BE2C (cell line): ENCODE measurements at regions not wholly inside any gene's neighbourhood (a gene's known extent, or its start where the extent isn't known, plus 50 kb on each side); places are given as distances from the start of the nearest gene placed in this dataset.

Source experiments
- DNase-seq: peaks from one replicate; pipeline ENCODE4 v3.0.0-alpha.2; 2020
- H3K27me3 ChIP-seq: fragments of 250-450 bp; sonication (Bioruptor Pico); 2 replicates; pipeline ENCODE4 v1.5.1; 2020; ENCODE audit warnings: mild to moderate bottlenecking
- H3K36me3 ChIP-seq: fragments of 250-450 bp; sonication (Bioruptor Pico); 2 replicates; pipeline ENCODE4 v1.5.1; 2020; ENCODE audit warnings: mild to moderate bottlenecking
- H3K4me1 ChIP-seq: fragments of 250-450 bp; sonication (Bioruptor Pico); 2 replicates; pipeline ENCODE4 v1.5.1; 2020
- H3K4me3 ChIP-seq: 2 replicates; pipeline ENCODE4 v1.5.1; 2011; ENCODE audit warnings: low read depth, low read length
- H3K9me3 ChIP-seq: fragments of 250-450 bp; sonication (Bioruptor Pico); 2 replicates; pipeline ENCODE4 v1.5.1; 2020
- CTCF ChIP-seq: IDR thresholded peaks from 2 replicates; pipeline ENCODE4 v1.5.1; 2012; ENCODE audit warnings: mild to moderate bottlenecking, low read depth, low read length

GRCh38 chr20:48096212-48096875 lies 311.1 kb upstream of the SULF2 start:
- Histone ChIP-seq H3K27me3 (no peaks in the 10 kb centered on the region), H3K4me3 (no peak overlapping the region), H3K9me3 (no peaks in the 10 kb centered on the region), H3K36me3 (no peaks in the 10 kb centered on the region), H3K4me1 (no peaks in the 10 kb centered on the region)
- no peak for DNase-seq
- no peak for TF ChIP-seq CTCF

- TF ChIP-seq CTCF: no peak
- no peaks in the 10 kb centered on the region for H3K9me3 ChIP-seq
- no peak overlapping the region for H3K4me3 ChIP-seq
- H3K27me3 ChIP-seq: no peaks in the 10 kb centered on the region
- H3K4me1 ChIP-seq: no peaks in the 10 kb centered on the region
- DNase-seq: no peak
- no peaks in the 10 kb centered on the region for H3K36me3 ChIP-seq
Observed at GRCh38 chr20:48094944-48095343, 309.7 kb upstream of the SULF2 start.

- TF ChIP-seq CTCF: no peak
- Histone ChIP-seq H3K36me3 (no peaks in the 10 kb centered on the region), H3K27me3 (no peaks in the 10 kb centered on the region), H3K4me3 (no peak overlapping the region), H3K4me1 (no peaks in the 10 kb centered on the region), H3K9me3 (no peaks in the 10 kb centered on the region)
- no peak for DNase-seq
Observed at GRCh38 chr20:48094196-48094749, 309.0 kb upstream of the SULF2 start.

GRCh38 chr20:48092596-48093280 lies 307.5 kb upstream of the SULF2 start:
- Histone ChIP-seq H3K4me1 (no peaks in the 10 kb centered on the region), H3K9me3 (no peaks in the 10 kb centered on the region), H3K36me3 (no peaks in the 10 kb centered on the region), H3K27me3 (no peaks in the 10 kb centered on the region), H3K4me3 (no peak overlapping the region)
- TF ChIP-seq CTCF: no peak
- no peak for DNase-seq

GRCh38 chr20:48090784-48091183 lies 305.5 kb upstream of the SULF2 start:
- Histone ChIP-seq H3K9me3 (no peaks in the 10 kb centered on the region), H3K27me3 (no peaks in the 10 kb centered on the region), H3K4me3 (no peak overlapping the region), H3K36me3 (no peaks in the 10 kb centered on the region), H3K4me1 (no peaks in the 10 kb centered on the region)
- no peak for TF ChIP-seq CTCF
- DNase-seq: no peak

GRCh38 chr20:48090314-48090713 lies 305.0 kb upstream of the SULF2 start:
- Histone ChIP-seq H3K36me3 (no peaks in the 10 kb centered on the region), H3K4me3 (no peak overlapping the region), H3K4me1 (no peaks in the 10 kb centered on the region), H3K9me3 (no peaks in the 10 kb centered on the region), H3K27me3 (no peaks in the 10 kb centered on the region)
- no peak for TF ChIP-seq CTCF
- DNase-seq: no peak
